ENCODE measurements at regions not wholly inside any gene's neighbourhood (a gene's known extent, or its start where the extent isn't known, plus 50 kb on each side); places are given as distances from the start of the nearest gene placed in this dataset.

DNA sequence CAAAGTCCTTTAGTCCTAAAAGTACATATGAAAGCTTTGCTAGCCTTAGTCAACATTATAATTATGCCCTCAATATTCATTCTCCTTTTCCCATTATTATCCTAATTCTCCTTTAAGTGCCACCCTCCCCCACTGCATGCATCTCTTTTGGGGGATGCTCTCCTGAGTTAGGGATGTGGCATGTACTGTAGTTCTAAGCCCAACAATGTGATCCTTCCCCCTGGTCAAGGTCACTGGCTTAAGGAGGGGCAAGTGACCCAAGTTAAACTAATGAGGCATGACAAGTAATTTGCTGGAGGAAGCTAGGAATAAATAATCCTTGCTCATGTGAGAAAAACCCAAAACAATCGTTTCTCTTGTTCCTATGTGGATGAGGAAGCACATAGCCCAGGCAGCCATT lies 343.9 kb upstream of the SUCLG2 start:
- H3K36me3 ChIP-seq (ENCODE audit: control insufficient read depth, low read length) = no peaks in the 10 kb centered on the region
- H3K4me1 ChIP-seq (ENCODE audit: control insufficient read depth, low read length) = no peaks in the 10 kb centered on the region
- peaks cover 9% of the 10 kb centered on the region for H3K9me3 ChIP-seq (ENCODE audit: control insufficient read depth, insufficient read depth, low read length)
- no peak overlapping the region for H3K4me2 ChIP-seq (ENCODE audit: low read length)
- no peaks in the 10 kb centered on the region for H3K79me2 ChIP-seq (ENCODE audit: control insufficient read depth, low read length)
- no peaks in the 10 kb centered on the region for H3K9me2 ChIP-seq (replicated peaks; ENCODE audit: control insufficient read depth, low read length)
- H3F3A ChIP-seq (ENCODE audit: control insufficient read depth, insufficient read depth) = no peaks in the 10 kb centered on the region
- TF ChIP-seq, protein P1, sequence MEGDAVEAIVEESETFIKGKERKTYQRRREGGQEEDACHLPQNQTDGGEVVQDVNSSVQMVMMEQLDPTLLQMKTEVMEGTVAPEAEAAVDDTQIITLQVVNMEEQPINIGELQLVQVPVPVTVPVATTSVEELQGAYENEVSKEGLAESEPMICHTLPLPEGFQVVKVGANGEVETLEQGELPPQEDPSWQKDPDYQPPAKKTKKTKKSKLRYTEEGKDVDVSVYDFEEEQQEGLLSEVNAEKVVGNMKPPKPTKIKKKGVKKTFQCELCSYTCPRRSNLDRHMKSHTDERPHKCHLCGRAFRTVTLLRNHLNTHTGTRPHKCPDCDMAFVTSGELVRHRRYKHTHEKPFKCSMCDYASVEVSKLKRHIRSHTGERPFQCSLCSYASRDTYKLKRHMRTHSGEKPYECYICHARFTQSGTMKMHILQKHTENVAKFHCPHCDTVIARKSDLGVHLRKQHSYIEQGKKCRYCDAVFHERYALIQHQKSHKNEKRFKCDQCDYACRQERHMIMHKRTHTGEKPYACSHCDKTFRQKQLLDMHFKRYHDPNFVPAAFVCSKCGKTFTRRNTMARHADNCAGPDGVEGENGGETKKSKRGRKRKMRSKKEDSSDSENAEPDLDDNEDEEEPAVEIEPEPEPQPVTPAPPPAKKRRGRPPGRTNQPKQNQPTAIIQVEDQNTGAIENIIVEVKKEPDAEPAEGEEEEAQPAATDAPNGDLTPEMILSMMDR (IDR thresholded peaks at IDR 0.05; ENCODE audit: low read depth, low read length, poor library complexity, severe bottlenecking) = no peak
- TF ChIP-seq EZH2phosphoT487 (IDR thresholded peaks at IDR 0.05; ENCODE audit: borderline replicate concordance, low read length) = no peak
- H3K27me3 ChIP-seq (ENCODE audit: control insufficient read depth, low read length) = no peaks in the 10 kb centered on the region
- no peaks in the 10 kb centered on the region for H4K20me1 ChIP-seq (ENCODE audit: control insufficient read depth, insufficient read depth, low read depth, low read length)
- H3K4me3 ChIP-seq (ENCODE audit: low read length) = no peak overlapping the region
- no peak overlapping the region for H3K27ac ChIP-seq (ENCODE audit: low read depth, low read length)

DNA sequence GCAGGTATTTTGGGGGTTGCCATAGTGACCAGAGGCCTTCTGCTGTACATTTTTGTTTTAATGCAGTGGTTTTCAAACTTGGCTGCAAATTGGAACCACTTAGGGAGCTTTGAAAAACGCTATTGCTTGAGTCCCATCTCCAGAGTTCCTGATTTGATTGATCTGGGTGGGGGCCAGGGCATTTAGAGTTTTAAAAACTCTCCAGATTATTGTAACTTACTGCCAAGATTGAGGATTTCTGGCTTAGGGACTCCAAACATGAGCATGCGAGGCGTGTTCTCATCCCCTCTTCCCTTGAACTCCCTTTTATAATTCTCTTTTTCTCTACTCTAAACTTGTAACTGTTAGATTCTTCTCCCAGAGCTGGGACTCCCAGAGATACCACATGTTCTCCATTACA lies 340.8 kb upstream of the SUCLG2 start:
- Histone ChIP-seq H3K36me3 (ENCODE audit: control insufficient read depth, low read length) (no peaks in the 10 kb centered on the region), H3K27me3 (ENCODE audit: control insufficient read depth, low read length) (no peaks in the 10 kb centered on the region), H3K27ac (ENCODE audit: low read depth, low read length) (no peak overlapping the region), H4K20me1 (ENCODE audit: control insufficient read depth, insufficient read depth, low read depth, low read length) (no peaks in the 10 kb centered on the region), H3K9me2 (replicated peaks; ENCODE audit: control insufficient read depth, low read length) (no peaks in the 10 kb centered on the region), H3K4me2 (ENCODE audit: low read length) (no peak overlapping the region), H3K4me3 (ENCODE audit: low read length) (no peak overlapping the region), H3F3A (ENCODE audit: control insufficient read depth, insufficient read depth) (no peaks in the 10 kb centered on the region), H3K4me1 (ENCODE audit: control insufficient read depth, low read length) (peaks cover 11% of the 10 kb centered on the region), H3K9me3 (ENCODE audit: control insufficient read depth, insufficient read depth, low read length) (peaks cover 3% of the 10 kb centered on the region; the same call in 1 of the 2 replicates), H3K79me2 (ENCODE audit: control insufficient read depth, low read length) (no peaks in the 10 kb centered on the region)
- TF ChIP-seq, protein P1 (IDR thresholded peaks at IDR 0.05; ENCODE audit: low read depth, low read length, poor library complexity, severe bottlenecking) = no peak
- TF ChIP-seq EZH2phosphoT487 (IDR thresholded peaks at IDR 0.05; ENCODE audit: borderline replicate concordance, low read length) = no peak

DNA sequence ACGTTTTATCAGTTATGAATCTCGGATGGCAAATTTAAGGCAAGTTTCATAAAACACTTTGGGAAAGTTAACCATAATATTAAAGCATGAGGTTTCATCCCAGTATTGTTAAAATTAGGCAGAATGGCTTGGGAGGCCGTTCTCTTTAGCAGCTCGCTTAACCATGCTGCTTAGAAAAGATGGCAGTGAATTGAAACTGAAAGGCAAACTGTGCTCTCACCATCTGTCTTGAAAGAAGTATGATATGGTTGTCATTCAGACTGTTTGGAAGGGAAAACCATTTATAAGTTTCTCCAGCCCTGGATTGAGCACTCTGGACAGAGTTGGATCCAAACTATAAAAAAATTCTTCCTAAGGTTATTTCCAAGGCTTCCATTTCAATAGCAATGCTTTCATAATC lies 332.3 kb upstream of the SUCLG2 start:
- H3K4me2 ChIP-seq (ENCODE audit: low read length) = no peak overlapping the region
- TF ChIP-seq EZH2phosphoT487 (IDR thresholded peaks at IDR 0.05; ENCODE audit: borderline replicate concordance, low read length) = no peak
- TF ChIP-seq, protein P1 (IDR thresholded peaks at IDR 0.05; ENCODE audit: low read depth, low read length, poor library complexity, severe bottlenecking) = no peak

DNA sequence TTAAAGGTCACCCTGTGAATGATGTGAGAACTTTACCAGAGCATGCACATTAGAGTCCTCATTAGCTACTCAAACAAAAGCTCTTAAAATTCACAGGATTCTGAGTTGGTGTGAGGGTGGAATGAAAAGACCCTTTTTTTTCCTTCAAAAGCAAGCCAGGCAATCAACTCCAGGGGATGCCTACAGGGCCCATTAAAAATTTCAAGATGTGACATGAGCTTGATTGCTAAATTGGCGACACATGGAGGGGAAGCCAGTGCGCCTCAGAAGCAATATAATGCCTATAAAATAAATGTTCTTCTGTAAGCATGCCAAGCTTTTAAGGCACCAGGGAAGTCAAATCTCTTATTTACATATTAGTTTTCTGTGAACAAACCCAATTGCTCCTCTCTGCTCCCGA lies 328.8 kb upstream of the SUCLG2 start:
- no peak overlapping the region for H3K4me3 ChIP-seq (ENCODE audit: low read length)
- no peaks in the 10 kb centered on the region for H3K27me3 ChIP-seq (ENCODE audit: control insufficient read depth, low read length)
- no peaks in the 10 kb centered on the region for H3K79me2 ChIP-seq (ENCODE audit: control insufficient read depth, low read length)
- no peaks in the 10 kb centered on the region for H3K9me2 ChIP-seq (replicated peaks; ENCODE audit: control insufficient read depth, low read length)
- no peak overlapping the region for H3K27ac ChIP-seq (ENCODE audit: low read depth, low read length)
- H3K4me2 ChIP-seq (ENCODE audit: low read length) = no peak overlapping the region
- no peaks in the 10 kb centered on the region for H3K9me3 ChIP-seq (ENCODE audit: control insufficient read depth, insufficient read depth, low read length)
- H3K36me3 ChIP-seq (ENCODE audit: control insufficient read depth, low read length) = no peaks in the 10 kb centered on the region
- H3K4me1 ChIP-seq (ENCODE audit: control insufficient read depth, low read length) = peaks cover 7% of the 10 kb centered on the region
- no peaks in the 10 kb centered on the region for H4K20me1 ChIP-seq (ENCODE audit: control insufficient read depth, insufficient read depth, low read depth, low read length)
- TF ChIP-seq, protein P1 (IDR thresholded peaks at IDR 0.05; ENCODE audit: low read depth, low read length, poor library complexity, severe bottlenecking) = no peak
- TF ChIP-seq EZH2phosphoT487 (IDR thresholded peaks at IDR 0.05; ENCODE audit: borderline replicate concordance, low read length) = no peak
- H3F3A ChIP-seq (ENCODE audit: control insufficient read depth, insufficient read depth) = no peaks in the 10 kb centered on the region

More for the DNA sequence above, 332.3 kb upstream of the SUCLG2 start:
- Histone ChIP-seq H3K4me3 (ENCODE audit: low read length) (no peak overlapping the region), H3K79me2 (ENCODE audit: control insufficient read depth, low read length) (no peaks in the 10 kb centered on the region), H3K4me1 (ENCODE audit: control insufficient read depth, low read length) (peaks cover 23% of the 10 kb centered on the region), H3K9me3 (ENCODE audit: control insufficient read depth, insufficient read depth, low read length) (no peaks in the 10 kb centered on the region), H3K9me2 (replicated peaks; ENCODE audit: control insufficient read depth, low read length) (no peaks in the 10 kb centered on the region), H4K20me1 (ENCODE audit: control insufficient read depth, insufficient read depth, low read depth, low read length) (no peaks in the 10 kb centered on the region), H3F3A (ENCODE audit: control insufficient read depth, insufficient read depth) (no peaks in the 10 kb centered on the region), H3K27me3 (ENCODE audit: control insufficient read depth, low read length) (no peaks in the 10 kb centered on the region), H3K27ac (ENCODE audit: low read depth, low read length) (no peak overlapping the region), H3K36me3 (ENCODE audit: control insufficient read depth, low read length) (no peaks in the 10 kb centered on the region)
